ENCODE measurements at regions not wholly inside any gene's neighbourhood (a gene's known extent, or its start where the extent isn't known, plus 50 kb on each side); places are given as distances from the start of the nearest gene placed in this dataset.

DNA sequence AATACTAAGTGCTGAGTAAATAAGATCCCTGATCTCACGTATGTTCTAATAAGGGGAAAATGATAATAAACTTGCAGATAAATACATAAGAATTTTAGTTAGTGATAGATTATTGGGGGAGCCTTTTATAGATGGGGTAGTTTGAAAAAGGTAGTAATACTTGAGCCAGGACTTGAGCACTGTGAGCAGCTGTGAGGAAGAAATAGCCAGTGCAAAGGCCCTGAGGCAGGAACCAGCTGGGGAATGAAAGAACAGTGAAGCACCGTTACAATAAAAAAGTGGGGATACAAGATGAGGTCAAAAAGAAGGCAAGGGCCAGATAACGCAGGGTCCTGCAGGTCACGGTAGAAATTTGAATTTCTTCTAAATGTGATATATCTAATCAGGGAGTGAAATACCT lies 234.8 kb upstream of the ELL2 start:
- TF ChIP-seq USF2 (IDR thresholded peaks at IDR 0.05; ENCODE audit: borderline replicate concordance, low read depth, low read length), result no peak
- no peak for TF ChIP-seq YY1 (IDR thresholded peaks at IDR 0.05; ENCODE audit: low read depth)
- TF ChIP-seq POLR2AphosphoS5 (IDR thresholded peaks at IDR 0.05; ENCODE audit: low read depth, low read length), result no peak
- no peak for TF ChIP-seq RCOR1 (IDR thresholded peaks at IDR 0.05; ENCODE audit: low read length)
- TF ChIP-seq, protein P1, sequence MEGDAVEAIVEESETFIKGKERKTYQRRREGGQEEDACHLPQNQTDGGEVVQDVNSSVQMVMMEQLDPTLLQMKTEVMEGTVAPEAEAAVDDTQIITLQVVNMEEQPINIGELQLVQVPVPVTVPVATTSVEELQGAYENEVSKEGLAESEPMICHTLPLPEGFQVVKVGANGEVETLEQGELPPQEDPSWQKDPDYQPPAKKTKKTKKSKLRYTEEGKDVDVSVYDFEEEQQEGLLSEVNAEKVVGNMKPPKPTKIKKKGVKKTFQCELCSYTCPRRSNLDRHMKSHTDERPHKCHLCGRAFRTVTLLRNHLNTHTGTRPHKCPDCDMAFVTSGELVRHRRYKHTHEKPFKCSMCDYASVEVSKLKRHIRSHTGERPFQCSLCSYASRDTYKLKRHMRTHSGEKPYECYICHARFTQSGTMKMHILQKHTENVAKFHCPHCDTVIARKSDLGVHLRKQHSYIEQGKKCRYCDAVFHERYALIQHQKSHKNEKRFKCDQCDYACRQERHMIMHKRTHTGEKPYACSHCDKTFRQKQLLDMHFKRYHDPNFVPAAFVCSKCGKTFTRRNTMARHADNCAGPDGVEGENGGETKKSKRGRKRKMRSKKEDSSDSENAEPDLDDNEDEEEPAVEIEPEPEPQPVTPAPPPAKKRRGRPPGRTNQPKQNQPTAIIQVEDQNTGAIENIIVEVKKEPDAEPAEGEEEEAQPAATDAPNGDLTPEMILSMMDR (IDR thresholded peaks at IDR 0.05), result no peak
- TF ChIP-seq SIN3A (IDR thresholded peaks at IDR 0.05; ENCODE audit: borderline replicate concordance, low read depth, low read length), result no peak
- no peak for TF ChIP-seq REST (IDR thresholded peaks at IDR 0.05; ENCODE audit: low read depth, low read length)
- TF ChIP-seq CHD2 (IDR thresholded peaks at IDR 0.05; ENCODE audit: low read length, partially characterized antibody), result no peak
- TF ChIP-seq RXRA (IDR thresholded peaks at IDR 0.05; ENCODE audit: borderline replicate concordance, low read depth), result no peak
- TF ChIP-seq TAF1 (IDR thresholded peaks at IDR 0.05; ENCODE audit: borderline replicate concordance, low read depth, low read length), result no peak
- TF ChIP-seq JUND (IDR thresholded peaks at IDR 0.05), result no peak
- TF ChIP-seq RFX5 (IDR thresholded peaks at IDR 0.05; ENCODE audit: low read length), result no peak
- TF ChIP-seq, protein P2, sequence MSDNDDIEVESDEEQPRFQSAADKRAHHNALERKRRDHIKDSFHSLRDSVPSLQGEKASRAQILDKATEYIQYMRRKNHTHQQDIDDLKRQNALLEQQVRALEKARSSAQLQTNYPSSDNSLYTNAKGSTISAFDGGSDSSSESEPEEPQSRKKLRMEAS (IDR thresholded peaks at IDR 0.05; ENCODE audit: low read depth), result no peak
- TF ChIP-seq FOXJ3 (CRISPR knock-in tag; IDR thresholded peaks at IDR 0.05), result no peak

Data from SK-N-SH (cell line).